GM12875 (cell line): ENCODE measurements at regions not wholly inside any gene's neighbourhood (a gene's known extent, or its start where the extent isn't known, plus 50 kb on each side); places are given as distances from the start of the nearest gene placed in this dataset.

Experiments
- H3K4me3 ChIP-seq: one replicate; pipeline ENCODE4 v1.5.1; 2011; ENCODE audit warnings: low read depth, low read length, control low read depth
- TF ChIP-seq, protein P1 (sequence below): IDR thresholded peaks from 2 replicates; pipeline ENCODE4 v1.5.1; 2011; ENCODE audit warnings: low read depth, mild to moderate bottlenecking, control low read depth, inconsistent platforms, low read length, moderate library complexity, borderline replicate concordance; ENCODE audit not compliant: insufficient read depth

- TF ChIP-seq, protein P1, sequence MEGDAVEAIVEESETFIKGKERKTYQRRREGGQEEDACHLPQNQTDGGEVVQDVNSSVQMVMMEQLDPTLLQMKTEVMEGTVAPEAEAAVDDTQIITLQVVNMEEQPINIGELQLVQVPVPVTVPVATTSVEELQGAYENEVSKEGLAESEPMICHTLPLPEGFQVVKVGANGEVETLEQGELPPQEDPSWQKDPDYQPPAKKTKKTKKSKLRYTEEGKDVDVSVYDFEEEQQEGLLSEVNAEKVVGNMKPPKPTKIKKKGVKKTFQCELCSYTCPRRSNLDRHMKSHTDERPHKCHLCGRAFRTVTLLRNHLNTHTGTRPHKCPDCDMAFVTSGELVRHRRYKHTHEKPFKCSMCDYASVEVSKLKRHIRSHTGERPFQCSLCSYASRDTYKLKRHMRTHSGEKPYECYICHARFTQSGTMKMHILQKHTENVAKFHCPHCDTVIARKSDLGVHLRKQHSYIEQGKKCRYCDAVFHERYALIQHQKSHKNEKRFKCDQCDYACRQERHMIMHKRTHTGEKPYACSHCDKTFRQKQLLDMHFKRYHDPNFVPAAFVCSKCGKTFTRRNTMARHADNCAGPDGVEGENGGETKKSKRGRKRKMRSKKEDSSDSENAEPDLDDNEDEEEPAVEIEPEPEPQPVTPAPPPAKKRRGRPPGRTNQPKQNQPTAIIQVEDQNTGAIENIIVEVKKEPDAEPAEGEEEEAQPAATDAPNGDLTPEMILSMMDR: no peak
- H3K4me3 ChIP-seq: no peak overlapping the region
Observed at GRCh38 chr1:98373056-98373455, 288.5 kb upstream of the SNX7 start.

- TF ChIP-seq, protein P1: no peak
- no peak overlapping the region for H3K4me3 ChIP-seq
Observed at GRCh38 chr1:98371764-98372163, 289.8 kb upstream of the SNX7 start.

GRCh38 chr1:98369463-98369862, 292.1 kb upstream of the SNX7 start:
- TF ChIP-seq, protein P1: no peak
- H3K4me3 ChIP-seq: no peak overlapping the region

GRCh38 chr1:98368995-98369394, 292.5 kb upstream of the SNX7 start:
- TF ChIP-seq, protein P1: no peak
- H3K4me3 ChIP-seq: no peak overlapping the region

GRCh38 chr1:98367426-98367825, 294.1 kb upstream of the SNX7 start:
- no peak overlapping the region for H3K4me3 ChIP-seq
- TF ChIP-seq, protein P1: no peak

DNA sequence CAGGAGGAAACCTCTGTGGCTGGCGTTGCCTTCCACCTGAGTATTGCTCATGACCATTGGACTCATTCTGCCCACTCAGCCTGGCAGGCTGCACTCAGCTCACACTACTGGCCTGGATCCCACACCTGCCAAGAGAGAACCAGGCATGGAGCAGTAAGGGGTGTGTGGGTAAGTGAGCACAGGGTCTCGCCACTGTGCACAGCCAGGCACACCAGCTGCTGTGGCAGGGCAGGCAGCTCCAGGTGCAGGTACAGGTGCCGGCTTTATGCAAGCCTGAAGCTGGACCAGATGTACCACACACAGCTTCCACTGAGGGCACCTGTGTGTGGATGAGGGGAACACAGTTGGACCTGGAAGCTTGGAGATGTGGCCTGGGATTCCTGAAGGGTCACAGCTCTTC, 295.2 kb upstream of the SNX7 start:
- TF ChIP-seq, protein P1: no peak
- no peak overlapping the region for H3K4me3 ChIP-seq

- H3K4me3 ChIP-seq: no peak overlapping the region
- TF ChIP-seq, protein P1: no peak
Observed at GRCh38 chr1:98364544-98364943, 297.0 kb upstream of the SNX7 start.
